ENCODE measurements at regions not wholly inside any gene's neighbourhood (a gene's known extent, or its start where the extent isn't known, plus 50 kb on each side); places are given as distances from the start of the nearest gene placed in this dataset.

DNA sequence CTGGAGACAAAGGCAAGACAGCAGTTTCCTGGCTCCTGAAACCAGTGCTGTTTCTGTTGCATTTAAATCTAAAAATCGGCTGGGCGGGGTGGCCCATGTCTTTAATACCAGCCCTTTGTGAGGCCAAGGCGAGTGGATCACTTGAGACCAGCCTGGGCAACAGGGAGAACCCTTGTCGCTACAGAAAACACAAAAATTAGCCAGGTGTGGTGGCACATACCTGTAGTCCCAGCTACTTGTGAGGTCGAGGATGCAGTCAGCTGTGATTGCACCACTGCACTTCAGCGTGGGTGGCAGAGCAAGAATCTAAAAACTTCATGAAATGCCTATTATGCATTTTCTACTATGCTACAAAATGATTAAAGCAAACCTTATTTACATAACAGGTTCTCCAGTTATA lies 205.4 kb upstream of the ITM2A start:
- Histone ChIP-seq H3K4me3 (ENCODE audit: low read depth, low read length) (no peak overlapping the region), H3K27me3 (ENCODE audit: control insufficient read depth, insufficient read depth, low read length) (no peaks in the 10 kb centered on the region)

DNA sequence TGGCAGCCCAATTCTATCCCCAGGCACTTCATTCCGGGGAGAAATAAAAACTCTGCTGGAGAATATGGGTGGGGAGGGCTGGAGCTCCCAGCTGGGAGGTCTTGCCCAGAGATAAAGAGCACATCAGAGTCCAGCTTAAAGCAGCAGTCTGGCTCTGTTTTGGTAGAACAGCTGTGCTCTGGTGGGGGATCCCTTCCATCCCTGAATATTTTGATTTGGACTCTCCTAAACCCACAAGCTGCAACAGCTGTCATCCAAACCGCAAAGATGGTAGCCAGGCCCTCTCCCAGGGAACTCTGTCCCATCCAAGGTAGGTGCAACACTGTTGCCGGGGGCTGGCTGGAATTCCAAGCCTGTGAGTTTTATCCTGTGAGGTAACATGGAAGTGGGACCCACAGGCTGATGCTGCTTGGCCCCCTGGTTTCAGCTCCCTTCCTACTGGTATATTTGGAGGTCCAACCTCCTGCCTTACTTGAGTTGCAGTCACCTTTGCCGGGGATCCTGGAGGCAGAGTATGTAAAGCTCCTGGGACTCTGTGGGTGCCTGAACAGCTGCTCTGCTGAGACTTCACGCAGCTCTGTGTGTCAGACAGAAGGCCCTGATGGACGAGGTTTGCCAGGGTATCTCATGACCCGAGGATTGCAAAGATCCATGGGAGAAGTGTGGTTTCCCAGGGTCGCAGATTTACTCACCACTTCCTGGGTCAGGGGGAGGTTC lies 203.5 kb upstream of the ITM2A start:
- Histone ChIP-seq H3K4me1 (ENCODE audit: control insufficient read depth, insufficient read depth, low read length) (no peaks in the 10 kb centered on the region), H3K36me3 (ENCODE audit: control insufficient read depth, insufficient read depth, low read length) (no peaks in the 10 kb centered on the region), H3K27ac (ENCODE audit: low read depth, low read length) (no peak overlapping the region), H3K9ac (ENCODE audit: low read depth, low read length) (no peak overlapping the region), H3K4me3 (ENCODE audit: low read depth, low read length) (no peak overlapping the region), H3K27me3 (ENCODE audit: control insufficient read depth, insufficient read depth, low read length) (no peaks in the 10 kb centered on the region), H3K9me3 (ENCODE audit: control insufficient read depth, insufficient read depth, low read length) (peaks cover 45% of the 10 kb centered on the region)

More for the DNA sequence above, 205.4 kb upstream of the ITM2A start:
- H3K27ac ChIP-seq (ENCODE audit: low read depth, low read length): no peak overlapping the region
- H3K9ac ChIP-seq (ENCODE audit: low read depth, low read length): no peak overlapping the region
- no peaks in the 10 kb centered on the region for H3K36me3 ChIP-seq (ENCODE audit: control insufficient read depth, insufficient read depth, low read length)
- peaks cover 50% of the 10 kb centered on the region for H3K9me3 ChIP-seq (ENCODE audit: control insufficient read depth, insufficient read depth, low read length)
- H3K4me1 ChIP-seq (ENCODE audit: control insufficient read depth, insufficient read depth, low read length): no peaks in the 10 kb centered on the region

DNA sequence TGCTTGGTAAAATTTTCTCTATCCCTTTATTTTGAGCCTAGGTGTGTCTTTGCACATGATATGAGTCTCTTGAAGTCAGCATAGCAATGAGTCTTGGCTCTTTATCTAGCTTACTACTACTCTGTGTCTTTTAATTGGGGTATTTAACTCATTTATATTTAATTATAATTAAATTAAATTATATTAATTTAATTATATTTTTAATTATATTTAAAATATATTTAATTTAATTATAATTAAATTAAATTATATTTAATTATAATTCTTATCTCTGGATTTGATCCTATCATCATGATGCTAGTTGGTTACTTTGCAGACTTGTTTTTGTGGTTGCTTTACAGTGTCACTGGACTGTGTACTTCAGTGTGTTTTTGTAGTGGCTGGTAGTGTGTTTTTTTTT lies 201.2 kb upstream of the ITM2A start:
- Histone ChIP-seq H3K9me3 (ENCODE audit: control insufficient read depth, insufficient read depth, low read length) (peaks cover 53% of the 10 kb centered on the region), H3K27ac (ENCODE audit: low read depth, low read length) (no peak overlapping the region), H3K36me3 (ENCODE audit: control insufficient read depth, insufficient read depth, low read length) (no peaks in the 10 kb centered on the region), H3K4me3 (ENCODE audit: low read depth, low read length) (no peak overlapping the region), H3K9ac (ENCODE audit: low read depth, low read length) (no peak overlapping the region), H3K4me1 (ENCODE audit: control insufficient read depth, insufficient read depth, low read length) (no peaks in the 10 kb centered on the region), H3K27me3 (ENCODE audit: control insufficient read depth, insufficient read depth, low read length) (no peaks in the 10 kb centered on the region)

DNA sequence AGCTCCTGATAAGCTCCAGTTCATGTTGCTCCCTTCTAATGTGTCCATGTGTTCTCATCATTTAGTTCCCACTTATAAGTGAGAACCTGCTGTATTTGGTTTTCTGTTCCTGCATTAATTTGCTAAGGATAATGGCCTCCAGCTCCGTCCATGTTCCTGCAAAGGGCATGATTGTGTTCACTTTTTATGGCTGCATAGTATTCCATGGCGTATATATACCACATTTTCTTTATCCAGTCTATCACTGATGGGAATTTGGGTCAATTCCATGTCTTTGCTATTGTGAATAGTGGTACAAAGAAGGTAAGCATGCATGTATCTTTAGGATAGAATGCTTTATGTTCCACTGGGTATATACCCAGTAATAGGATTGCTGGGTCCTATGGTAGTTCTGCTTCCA lies 197.2 kb upstream of the ITM2A start:
- Histone ChIP-seq H3K4me1 (ENCODE audit: control insufficient read depth, insufficient read depth, low read length) (no peaks in the 10 kb centered on the region), H3K9me3 (ENCODE audit: control insufficient read depth, insufficient read depth, low read length) (peaks cover 45% of the 10 kb centered on the region), H3K4me3 (ENCODE audit: low read depth, low read length) (no peak overlapping the region), H3K9ac (ENCODE audit: low read depth, low read length) (no peak overlapping the region), H3K27me3 (ENCODE audit: control insufficient read depth, insufficient read depth, low read length) (no peaks in the 10 kb centered on the region), H3K27ac (ENCODE audit: low read depth, low read length) (no peak overlapping the region), H3K36me3 (ENCODE audit: control insufficient read depth, insufficient read depth, low read length) (no peaks in the 10 kb centered on the region)

DNA sequence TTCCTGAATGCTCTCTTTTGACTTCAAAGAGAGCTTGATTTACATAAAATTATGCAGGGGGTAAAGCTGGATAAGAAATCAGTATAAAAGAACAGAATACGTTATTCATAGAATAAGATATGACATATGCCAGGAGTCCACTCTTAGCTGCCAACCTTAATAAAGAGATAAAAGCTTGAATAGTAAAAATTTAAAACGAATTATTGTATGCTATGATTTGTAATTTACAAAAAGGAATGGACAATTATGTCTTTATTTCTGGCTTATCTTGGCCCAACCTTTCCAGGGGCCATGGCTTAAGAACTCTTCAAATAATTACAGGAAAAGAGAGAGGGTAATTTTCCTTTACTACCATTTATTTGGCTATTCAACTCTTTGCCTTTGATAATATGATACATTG lies 192.2 kb upstream of the ITM2A start:
- H3K27ac ChIP-seq (ENCODE audit: low read depth, low read length): no peak overlapping the region
- H3K36me3 ChIP-seq (ENCODE audit: control insufficient read depth, insufficient read depth, low read length): no peaks in the 10 kb centered on the region
- no peak overlapping the region for H3K4me3 ChIP-seq (ENCODE audit: low read depth, low read length)
- no peaks in the 10 kb centered on the region for H3K4me1 ChIP-seq (ENCODE audit: control insufficient read depth, insufficient read depth, low read length)
- H3K9ac ChIP-seq (ENCODE audit: low read depth, low read length): no peak overlapping the region
- H3K9me3 ChIP-seq (ENCODE audit: control insufficient read depth, insufficient read depth, low read length): peaks cover 36% of the 10 kb centered on the region
- no peaks in the 10 kb centered on the region for H3K27me3 ChIP-seq (ENCODE audit: control insufficient read depth, insufficient read depth, low read length)

DNA sequence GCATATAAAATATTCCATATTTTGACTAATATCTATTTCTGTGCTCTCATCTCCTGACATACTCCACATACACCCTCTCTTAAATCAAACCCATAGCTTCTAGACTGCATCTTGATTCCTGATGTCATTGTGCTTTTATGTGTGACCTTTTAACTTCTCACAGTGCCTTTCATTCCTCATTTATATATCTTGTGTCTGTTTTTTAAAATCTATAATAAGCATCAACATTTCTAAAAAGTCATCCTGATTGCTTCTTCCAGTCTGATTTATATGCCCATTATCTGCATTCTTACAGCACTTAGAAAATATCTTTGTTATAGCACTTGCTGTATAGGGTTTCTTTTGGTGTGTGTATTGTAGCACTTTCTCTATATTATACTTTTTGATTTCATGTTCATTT lies 190.1 kb upstream of the ITM2A start:
- no peak overlapping the region for H3K4me3 ChIP-seq (ENCODE audit: low read depth, low read length)
- no peaks in the 10 kb centered on the region for H3K36me3 ChIP-seq (ENCODE audit: control insufficient read depth, insufficient read depth, low read length)
- H3K9me3 ChIP-seq (ENCODE audit: control insufficient read depth, insufficient read depth, low read length): peaks cover 45% of the 10 kb centered on the region
- H3K9ac ChIP-seq (ENCODE audit: low read depth, low read length): no peak overlapping the region
- H3K4me1 ChIP-seq (ENCODE audit: control insufficient read depth, insufficient read depth, low read length): no peaks in the 10 kb centered on the region
- no peak overlapping the region for H3K27ac ChIP-seq (ENCODE audit: low read depth, low read length)
- H3K27me3 ChIP-seq (ENCODE audit: control insufficient read depth, insufficient read depth, low read length): no peaks in the 10 kb centered on the region

DNA sequence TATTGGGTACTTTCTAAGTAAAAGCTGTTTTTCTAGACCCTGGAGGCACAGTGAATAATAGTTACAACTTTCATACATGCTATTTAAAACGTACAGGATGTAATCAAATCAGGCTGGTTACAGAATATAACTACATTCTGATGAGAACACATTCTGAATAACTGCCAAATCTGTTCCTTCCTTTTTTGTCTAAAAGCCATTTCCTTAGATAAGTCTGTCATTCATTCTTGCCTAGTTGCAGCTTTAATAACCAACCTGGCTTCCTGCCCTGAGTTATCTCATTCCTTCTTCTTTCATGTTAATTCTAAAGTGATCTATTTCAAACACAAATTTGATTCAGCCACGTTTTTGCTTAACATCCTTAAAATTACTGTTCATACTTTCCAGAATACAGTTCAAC lies 189.7 kb upstream of the ITM2A start:
- Histone ChIP-seq H3K4me3 (ENCODE audit: low read depth, low read length) (no peak overlapping the region), H3K9ac (ENCODE audit: low read depth, low read length) (no peak overlapping the region), H3K4me1 (ENCODE audit: control insufficient read depth, insufficient read depth, low read length) (no peaks in the 10 kb centered on the region), H3K36me3 (ENCODE audit: control insufficient read depth, insufficient read depth, low read length) (no peaks in the 10 kb centered on the region), H3K9me3 (ENCODE audit: control insufficient read depth, insufficient read depth, low read length) (peaks cover 45% of the 10 kb centered on the region), H3K27me3 (ENCODE audit: control insufficient read depth, insufficient read depth, low read length) (no peaks in the 10 kb centered on the region), H3K27ac (ENCODE audit: low read depth, low read length) (no peak overlapping the region)

DNA sequence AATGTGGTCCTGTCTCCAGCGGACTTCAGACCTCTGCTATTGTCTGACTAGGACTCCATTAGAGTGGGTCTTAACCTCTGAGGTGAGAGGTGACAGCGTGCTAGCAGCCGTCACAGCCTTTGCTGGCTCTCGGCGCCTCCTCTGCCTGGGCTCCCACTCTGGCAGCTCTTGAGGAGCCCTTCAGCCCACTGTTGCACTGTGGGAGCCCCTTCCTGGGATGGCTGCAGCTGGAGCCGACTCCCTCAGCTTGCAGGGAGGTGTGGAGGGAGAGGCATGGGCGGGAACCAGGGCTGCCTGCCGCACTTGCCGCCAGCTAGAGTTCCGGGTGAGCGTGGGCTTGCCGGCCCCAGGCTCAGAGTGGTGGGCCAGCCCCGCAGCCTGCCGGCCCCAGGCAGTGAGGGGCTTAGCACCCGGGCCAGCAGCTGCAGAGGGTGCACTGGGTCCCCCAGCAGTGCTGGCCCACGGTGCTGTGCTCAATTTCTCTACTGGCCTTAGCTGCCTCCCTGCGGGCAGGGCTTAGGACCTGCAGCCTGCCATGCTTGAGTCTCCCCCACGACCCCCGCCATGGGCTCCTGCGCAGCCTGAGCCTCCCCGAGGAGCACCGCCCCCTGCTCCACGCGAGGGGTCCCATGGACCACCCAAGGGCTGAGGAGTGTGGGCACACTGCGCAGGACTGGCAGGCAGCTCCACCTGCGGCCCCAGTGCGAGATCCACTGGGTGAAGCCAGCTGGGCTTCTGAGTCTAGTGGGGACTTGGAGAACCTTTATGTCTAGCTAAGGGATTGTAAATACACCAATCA lies 163.4 kb upstream of the ITM2A start:
- Histone ChIP-seq H3K27me3 (ENCODE audit: control insufficient read depth, insufficient read depth, low read length) (no peaks in the 10 kb centered on the region), H3K4me3 (ENCODE audit: low read depth, low read length) (no peak overlapping the region), H3K27ac (ENCODE audit: low read depth, low read length) (no peak overlapping the region), H3K36me3 (ENCODE audit: control insufficient read depth, insufficient read depth, low read length) (no peaks in the 10 kb centered on the region), H3K9me3 (ENCODE audit: control insufficient read depth, insufficient read depth, low read length) (peaks cover 65% of the 10 kb centered on the region), H3K9ac (ENCODE audit: low read depth, low read length) (no peak overlapping the region), H3K4me1 (ENCODE audit: control insufficient read depth, insufficient read depth, low read length) (no peaks in the 10 kb centered on the region)

DNA sequence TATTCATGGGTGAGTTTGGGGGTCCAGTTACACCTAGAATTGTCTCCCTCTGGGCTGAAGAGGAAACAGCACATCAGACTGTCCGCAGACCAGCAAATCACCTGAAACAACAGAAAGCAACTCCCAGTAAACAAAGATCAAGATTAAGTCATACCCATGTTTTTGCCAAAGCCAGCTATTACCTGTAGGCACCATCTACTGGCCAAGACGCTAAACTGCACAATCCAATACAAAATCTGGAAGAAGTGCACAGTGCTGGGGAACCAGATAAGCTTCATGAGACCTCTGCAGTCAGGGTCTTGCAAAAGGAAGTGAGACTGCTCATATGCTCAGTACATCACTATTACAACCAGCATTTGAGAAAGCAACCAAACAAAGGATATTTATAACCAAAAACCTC lies 157.5 kb upstream of the ITM2A start:
- peaks cover 39% of the 10 kb centered on the region for H3K9me3 ChIP-seq (ENCODE audit: control insufficient read depth, insufficient read depth, low read length)
- H3K9ac ChIP-seq (ENCODE audit: low read depth, low read length): no peak overlapping the region
- H3K36me3 ChIP-seq (ENCODE audit: control insufficient read depth, insufficient read depth, low read length): no peaks in the 10 kb centered on the region
- no peaks in the 10 kb centered on the region for H3K27me3 ChIP-seq (ENCODE audit: control insufficient read depth, insufficient read depth, low read length)
- H3K4me1 ChIP-seq (ENCODE audit: control insufficient read depth, insufficient read depth, low read length): no peaks in the 10 kb centered on the region
- H3K4me3 ChIP-seq (ENCODE audit: low read depth, low read length): no peak overlapping the region
- H3K27ac ChIP-seq (ENCODE audit: low read depth, low read length): no peak overlapping the region

DNA sequence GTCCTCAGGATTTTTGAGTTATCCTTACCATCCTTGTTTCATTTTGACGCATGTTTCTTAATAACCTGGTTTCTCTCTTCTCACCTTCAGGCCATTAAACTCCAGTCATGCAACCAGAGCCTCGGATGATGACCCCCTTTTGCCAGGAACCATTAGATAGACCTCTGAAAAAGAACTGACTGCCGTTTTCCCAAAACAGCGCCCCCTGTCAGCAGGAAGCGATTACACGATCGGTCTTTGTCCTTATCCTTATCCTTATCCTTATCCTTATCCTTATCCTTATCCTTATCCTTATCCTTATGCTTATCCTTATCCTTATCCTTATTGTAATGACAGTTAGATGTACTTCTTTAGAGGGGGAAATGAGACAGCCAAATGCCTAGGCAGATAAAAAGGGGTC lies 148.4 kb upstream of the ITM2A start:
- Histone ChIP-seq H3K36me3 (ENCODE audit: control insufficient read depth, insufficient read depth, low read length) (no peaks in the 10 kb centered on the region), H3K27ac (ENCODE audit: low read depth, low read length) (no peak overlapping the region), H3K4me3 (ENCODE audit: low read depth, low read length) (no peak overlapping the region), H3K9ac (ENCODE audit: low read depth, low read length) (no peak overlapping the region), H3K27me3 (ENCODE audit: control insufficient read depth, insufficient read depth, low read length) (no peaks in the 10 kb centered on the region), H3K9me3 (ENCODE audit: control insufficient read depth, insufficient read depth, low read length) (peaks cover 42% of the 10 kb centered on the region), H3K4me1 (ENCODE audit: control insufficient read depth, insufficient read depth, low read length) (no peaks in the 10 kb centered on the region)

DNA sequence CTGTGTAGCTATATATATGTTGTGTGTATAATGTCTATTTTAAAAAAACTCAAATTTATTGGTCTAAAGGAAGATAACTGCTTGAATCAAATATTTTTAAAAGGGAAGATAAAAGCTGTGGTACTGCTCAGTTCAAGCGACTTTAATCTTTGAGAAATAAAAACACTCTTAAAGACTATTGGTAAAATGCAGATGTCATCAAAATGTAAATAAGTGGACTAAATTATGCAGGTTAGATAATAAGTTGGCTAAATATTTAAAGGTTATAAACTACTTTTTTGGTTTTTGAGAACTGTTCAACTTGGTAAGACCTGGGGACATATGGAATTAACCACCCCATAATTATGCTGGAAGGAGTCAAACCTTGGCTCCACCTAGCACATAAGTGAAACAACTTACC lies 144.7 kb upstream of the ITM2A start:
- Histone ChIP-seq H3K9ac (ENCODE audit: low read depth, low read length) (no peak overlapping the region), H3K27me3 (ENCODE audit: control insufficient read depth, insufficient read depth, low read length) (no peaks in the 10 kb centered on the region), H3K4me3 (ENCODE audit: low read depth, low read length) (no peak overlapping the region), H3K9me3 (ENCODE audit: control insufficient read depth, insufficient read depth, low read length) (peaks cover 30% of the 10 kb centered on the region), H3K4me1 (ENCODE audit: control insufficient read depth, insufficient read depth, low read length) (no peaks in the 10 kb centered on the region), H3K36me3 (ENCODE audit: control insufficient read depth, insufficient read depth, low read length) (no peaks in the 10 kb centered on the region), H3K27ac (ENCODE audit: low read depth, low read length) (no peak overlapping the region)
